B cell (primary cell): ENCODE measurements at regions not wholly inside any gene's neighbourhood (a gene's known extent, or its start where the extent isn't known, plus 50 kb on each side); places are given as distances from the start of the nearest gene placed in this dataset.

Experiments
- CTCF ChIP-seq: fragments of 200-600 bp; IDR thresholded peaks from one replicate; pipeline ENCODE4 v1.8.0; 2022; ENCODE audit warnings: antibody characterized with exemption, mild to moderate bottlenecking
- EZH2 ChIP-seq: IDR thresholded peaks from 2 replicates; pipeline ENCODE4 v1.6.1; 2012; ENCODE audit warnings: borderline replicate concordance, low read depth, mild to moderate bottlenecking, moderate library complexity, low read length; ENCODE audit not compliant: insufficient read depth, poor library complexity, severe bottlenecking

GRCh38 chr2:226151157-226151556, 648.5 kb downstream of the IRS1 start:
- TF ChIP-seq CTCF (no peak), EZH2 (no peak)
